GM12892 (cell line): ENCODE measurements at regions not wholly inside any gene's neighbourhood (a gene's known extent, or its start where the extent isn't known, plus 50 kb on each side); places are given as distances from the start of the nearest gene placed in this dataset.
"Not testable (repeated sequence)": the region's sequence is repeated elsewhere in the genome, so short reads cannot be mapped to it uniquely, and the experiment has no call there.

ENCODE experiments used
- DNase-seq: peaks from one replicate; pipeline ENCODE4 v3.0.0; 2011; ENCODE audit not compliant: insufficient read length
- FAIRE-seq: peaks from 2 replicates; lab custom pipeline; 2011; peaks lifted over from hg19 to GRCh38; lab: Jason Lieb, UNC

DNA sequence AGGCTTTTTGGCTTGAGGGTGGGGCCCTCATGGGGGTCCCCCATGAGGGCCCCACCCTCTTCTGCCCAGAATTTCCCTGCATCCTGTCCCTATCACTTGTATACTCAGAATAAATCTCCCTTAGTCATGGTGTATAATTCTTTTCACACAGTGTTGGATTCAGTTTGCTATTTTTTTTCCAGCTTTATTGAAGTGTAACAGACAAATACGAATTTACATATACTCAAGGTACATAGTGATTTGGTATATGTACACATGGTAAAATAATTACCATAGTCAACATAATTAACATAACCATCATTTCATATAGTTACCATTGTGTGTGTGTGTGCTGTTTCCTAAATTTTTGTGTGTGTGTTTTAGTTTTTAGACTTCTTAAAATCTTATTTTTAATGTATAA lies 289.4 kb downstream of the CNTNAP3B start:
- FAIRE-seq, DNase-seq: not testable (repeated sequence)

DNA sequence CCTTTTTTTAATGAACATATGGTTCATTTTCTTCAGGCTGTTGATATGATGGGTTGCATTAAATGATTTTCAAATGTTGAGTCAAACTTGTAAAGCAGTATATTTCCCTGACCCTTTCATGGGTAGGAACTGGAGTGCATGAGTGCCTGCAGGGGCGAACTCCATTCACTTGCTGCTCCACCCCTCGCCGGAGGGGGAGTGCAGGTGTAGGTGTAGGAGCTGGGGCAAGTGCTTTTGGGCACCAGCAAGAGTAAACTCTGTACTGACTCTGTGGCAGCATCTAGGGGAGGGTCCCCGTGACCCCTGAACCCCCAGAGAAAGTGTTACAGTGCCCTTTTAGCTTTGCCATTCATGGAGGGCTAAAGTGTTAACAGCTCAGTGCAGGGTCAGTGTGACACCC lies 290.3 kb downstream of the CNTNAP3B start:
- DNase-seq, FAIRE-seq: not testable (repeated sequence)

DNA sequence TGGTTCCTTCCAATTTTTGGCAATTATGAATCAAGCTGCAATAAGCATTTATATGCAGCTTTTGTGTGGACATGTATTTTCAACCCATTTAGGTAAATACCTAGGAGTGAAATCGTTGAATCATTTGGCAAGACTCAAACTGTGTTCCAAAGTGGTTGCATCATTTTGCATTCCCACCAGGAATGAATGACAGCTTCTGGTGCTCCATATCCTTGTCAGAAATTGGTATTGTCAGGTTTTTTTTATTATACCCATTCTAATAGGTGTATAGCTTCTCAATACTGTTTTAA lies 290.7 kb downstream of the CNTNAP3B start:
- DNase-seq, FAIRE-seq: not testable (repeated sequence)

DNA sequence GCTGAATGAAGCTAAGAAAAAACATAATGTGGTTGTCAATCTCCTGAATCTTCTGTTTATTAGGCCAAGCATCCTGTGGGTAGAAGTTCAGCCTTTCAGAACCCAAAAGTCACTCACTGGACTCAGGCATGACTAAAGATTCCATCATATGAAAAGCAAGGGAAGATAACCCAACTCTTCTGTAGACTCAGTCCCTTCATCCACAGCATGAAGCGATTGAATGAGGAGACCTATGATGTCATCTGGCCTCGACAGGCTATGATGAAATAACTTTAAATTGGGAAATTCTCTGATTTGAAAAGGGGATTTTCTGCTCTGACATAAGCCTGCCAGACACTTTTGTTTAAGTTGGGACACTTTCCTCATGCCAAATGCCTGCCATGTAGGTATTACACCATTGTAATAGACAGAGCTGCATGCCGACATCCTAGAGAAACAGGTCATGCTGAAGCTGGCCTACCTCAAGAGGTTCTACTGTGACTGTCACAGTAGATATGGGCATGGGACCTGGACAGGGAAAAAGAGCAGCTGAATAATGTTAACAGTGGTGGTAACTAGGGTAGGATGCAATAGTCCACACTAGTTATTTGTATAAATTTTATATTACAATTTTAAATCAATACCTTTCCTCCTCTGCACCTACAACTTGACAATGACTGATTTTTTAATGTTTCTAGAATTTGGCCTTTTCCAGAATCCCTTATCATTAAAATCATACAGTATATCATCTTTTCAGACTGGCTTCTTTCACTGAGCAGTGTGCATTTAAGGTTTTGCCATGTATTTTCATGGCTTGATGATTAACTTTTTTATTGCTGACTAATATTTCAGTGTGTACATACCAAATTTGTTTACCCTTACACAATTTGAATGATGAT lies 291.3 kb downstream of the CNTNAP3B start:
- not testable (repeated sequence) for FAIRE-seq, DNase-seq

DNA sequence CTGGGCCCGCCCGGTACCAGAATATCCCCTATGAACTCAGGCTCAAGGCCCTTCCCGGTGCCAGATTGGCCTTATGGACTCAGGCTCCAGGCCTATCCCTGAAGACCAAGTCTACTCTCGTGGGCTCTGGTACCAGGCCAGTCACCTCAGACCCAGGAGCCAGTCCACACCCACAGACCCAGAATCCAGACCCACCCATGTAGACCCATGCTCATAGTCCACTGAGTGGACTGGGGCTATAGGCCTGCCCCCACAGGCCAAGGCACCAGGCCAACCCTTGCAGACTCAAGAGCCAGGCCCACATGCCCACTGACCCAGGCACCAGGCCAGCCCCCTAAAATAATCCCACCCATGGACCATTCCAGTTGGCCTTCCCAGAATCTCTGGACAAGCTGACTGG lies 296.1 kb downstream of the CNTNAP3B start:
- not testable (repeated sequence) for DNase-seq, FAIRE-seq

DNA sequence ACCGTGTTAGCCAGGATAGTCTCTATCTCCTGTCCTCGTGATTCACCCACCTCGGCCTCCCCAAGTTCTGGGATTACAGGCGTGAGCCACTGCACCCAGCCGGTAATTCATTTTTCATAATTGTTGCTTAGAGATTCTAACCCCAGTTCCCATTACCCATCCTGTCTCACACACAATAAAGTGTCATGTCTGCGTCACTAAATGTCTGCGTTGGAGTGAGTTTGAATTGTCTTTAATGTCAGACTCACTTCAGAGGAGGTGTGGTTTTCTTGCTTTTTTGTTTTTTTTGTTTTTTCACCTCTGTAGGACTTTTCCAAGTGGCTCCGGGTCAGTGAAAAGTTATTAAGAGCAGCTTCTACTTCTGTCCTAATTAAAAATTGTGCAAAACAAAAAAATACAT lies 304.5 kb downstream of the CNTNAP3B start:
- not testable (repeated sequence) for FAIRE-seq, DNase-seq

DNA sequence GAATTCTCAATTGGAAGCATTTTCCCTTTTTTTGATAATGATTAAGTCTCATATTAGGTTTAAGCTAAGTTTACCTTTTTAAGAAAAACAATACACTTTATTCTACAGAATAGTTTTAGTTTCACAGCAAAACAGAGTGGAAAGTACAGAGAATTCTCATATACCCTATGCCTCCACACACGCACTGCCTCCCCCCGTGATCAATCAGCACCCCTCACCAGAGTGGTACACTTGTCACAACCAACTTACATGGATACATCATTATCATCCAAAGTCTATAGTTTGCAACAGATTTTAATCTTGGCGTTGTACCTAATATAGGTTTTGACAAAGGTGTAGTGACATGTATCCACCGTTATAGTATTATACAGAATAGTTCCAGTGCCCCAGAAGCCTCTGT lies 326.5 kb downstream of the CNTNAP3B start:
- not testable (repeated sequence) for FAIRE-seq

DNA sequence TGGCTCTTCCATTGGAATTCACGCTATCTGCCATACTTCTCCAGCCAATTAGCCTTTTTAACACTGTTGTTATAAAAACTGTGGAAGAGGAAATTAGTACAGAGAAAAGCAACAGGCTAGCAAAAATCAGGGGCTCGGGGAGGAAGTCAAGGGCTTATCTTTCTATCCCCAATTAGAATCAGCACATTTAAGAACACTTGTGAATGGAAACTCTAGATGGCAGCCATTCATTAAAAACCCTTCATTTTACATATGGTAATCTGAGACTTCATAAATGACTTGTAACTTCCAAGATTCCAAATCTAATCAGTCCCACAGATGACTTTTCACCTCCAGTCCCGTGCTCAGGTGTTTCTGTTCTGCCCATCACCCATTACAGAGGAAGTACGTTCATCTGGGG lies 330.5 kb downstream of the CNTNAP3B start:
- not testable (repeated sequence) for FAIRE-seq, DNase-seq

More for the DNA sequence above, 326.5 kb downstream of the CNTNAP3B start:
- not testable (repeated sequence) for DNase-seq

DNA sequence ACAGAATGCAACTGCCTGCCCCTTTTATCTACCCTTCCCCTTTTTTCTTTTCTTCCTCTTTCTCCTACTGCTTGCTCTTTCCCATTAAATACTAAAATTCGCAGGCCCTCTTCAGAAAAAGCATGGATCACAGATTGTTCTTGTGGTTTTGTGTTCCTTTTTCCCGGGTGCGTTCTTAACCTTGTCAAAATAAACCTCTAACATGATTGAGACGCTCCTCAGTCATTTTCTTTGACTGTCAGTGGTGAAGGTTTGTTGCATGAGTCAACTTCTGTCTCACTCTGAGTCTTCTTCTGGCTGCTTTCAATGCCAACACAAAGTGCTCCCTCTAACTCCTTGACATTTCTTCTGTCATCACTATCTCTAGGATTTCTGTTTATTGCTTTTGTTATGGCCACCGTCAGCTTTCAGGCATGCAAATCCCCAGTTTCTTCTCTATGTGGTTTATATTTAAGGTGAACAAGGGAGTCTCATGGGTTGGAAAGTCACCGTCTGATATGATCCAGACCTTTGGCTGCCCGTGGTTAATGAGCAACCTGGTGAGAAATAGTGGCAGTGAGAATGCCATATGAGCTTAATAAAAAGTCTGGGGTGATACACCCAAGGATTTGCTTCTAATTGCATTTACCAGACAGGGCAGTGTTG lies 338.4 kb downstream of the CNTNAP3B start:
- FAIRE-seq, DNase-seq: not testable (repeated sequence)

DNA sequence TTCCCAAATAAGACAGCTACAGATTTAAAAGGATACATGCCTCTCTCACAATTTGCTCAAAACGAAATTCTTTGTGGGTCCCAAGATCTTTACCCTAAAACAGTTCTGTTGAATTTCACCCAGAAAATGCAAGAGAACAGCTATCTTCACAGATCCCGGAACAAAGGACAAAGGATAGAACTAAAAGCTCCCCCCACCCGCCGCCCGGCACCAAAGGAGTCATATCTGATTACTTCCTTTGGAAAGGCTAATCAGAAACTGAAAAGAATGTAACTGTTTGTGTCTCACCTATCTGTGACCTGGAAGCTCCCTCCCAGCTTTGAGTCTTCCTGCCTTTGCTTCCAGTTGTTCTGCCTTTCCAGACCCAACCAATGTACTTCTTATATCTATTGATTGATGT lies 339.2 kb downstream of the CNTNAP3B start:
- FAIRE-seq, DNase-seq: not testable (repeated sequence)

DNA sequence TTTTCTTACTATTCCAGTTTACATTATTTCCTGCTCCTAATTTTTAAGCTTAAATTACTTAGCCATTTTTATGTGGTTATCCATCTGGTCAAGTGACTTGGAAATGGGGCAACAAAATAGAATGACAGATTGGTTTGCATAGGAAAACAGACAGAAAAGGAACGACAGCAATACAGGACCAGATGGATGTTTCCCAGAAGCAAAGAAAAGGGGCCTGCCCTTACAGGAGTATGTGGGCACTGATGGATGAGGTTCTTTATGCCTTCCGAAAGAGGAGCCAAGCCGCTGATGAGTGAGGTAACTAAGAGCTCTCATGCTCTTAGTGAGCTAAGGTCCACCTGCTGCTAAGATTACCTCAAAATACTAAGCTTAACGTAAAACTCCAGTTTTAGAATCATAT lies 339.8 kb downstream of the CNTNAP3B start:
- DNase-seq = not testable (repeated sequence)

DNA sequence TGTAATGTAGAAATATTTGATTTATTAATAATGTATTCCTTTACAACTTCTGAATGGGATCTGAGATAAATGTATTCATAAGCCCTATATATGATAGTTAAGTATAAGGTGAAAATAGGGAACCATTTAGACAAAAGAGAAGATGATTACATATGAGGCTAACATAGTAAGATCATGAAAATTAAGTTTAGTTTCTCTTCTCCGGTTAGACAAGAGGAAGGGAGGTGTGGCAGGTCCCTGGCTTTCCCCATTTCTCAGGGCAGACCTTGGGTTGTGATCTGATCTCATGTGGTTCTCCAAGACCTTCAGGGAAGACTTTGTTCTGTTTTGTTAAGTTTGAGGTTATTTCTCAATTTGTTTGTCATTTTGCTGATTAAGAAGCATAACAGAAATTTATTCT lies 341.3 kb downstream of the CNTNAP3B start:
- not testable (repeated sequence) for DNase-seq, FAIRE-seq

More for the DNA sequence above, 339.8 kb downstream of the CNTNAP3B start:
- FAIRE-seq = not testable (repeated sequence)

DNA sequence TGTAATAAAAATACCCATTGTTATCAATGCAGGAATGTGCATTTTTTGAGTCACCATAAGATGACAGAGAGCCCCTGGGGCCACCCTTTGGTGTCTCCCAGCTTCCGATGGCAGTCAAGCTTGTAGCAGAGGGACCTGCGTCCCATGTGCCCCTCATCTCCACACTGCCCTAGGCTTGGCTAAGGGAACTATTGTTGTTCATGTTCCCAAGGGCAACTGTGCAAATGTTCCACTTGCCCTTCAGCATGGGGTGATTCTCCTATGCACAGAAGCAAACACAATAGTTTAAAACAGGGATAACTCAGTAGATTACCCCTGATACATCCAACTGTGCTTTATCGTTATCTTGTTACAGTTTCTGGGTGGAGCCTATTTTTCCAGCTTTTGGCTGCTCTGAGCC lies 342.0 kb downstream of the CNTNAP3B start:
- FAIRE-seq, DNase-seq: not testable (repeated sequence)

DNA sequence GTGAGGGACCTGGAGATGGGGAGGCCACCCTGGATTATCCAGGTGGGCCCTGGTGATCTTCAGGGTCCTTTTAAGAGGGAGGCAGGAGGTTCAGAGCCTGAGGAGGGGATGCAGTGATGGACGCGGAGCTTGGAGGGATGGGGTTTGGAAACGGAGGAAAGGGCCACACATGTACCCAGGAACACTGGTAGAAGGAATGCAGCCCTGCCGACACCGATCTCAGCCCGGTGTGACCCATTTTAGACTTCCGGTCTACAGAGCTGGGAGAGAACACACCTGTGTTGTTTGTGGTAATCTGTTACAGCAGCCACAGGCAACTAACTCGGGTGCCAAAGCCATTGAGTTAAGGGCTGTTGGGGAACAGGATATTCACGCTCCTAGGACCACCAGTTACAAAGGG lies 345.2 kb downstream of the CNTNAP3B start:
- DNase-seq, FAIRE-seq: not testable (repeated sequence)

DNA sequence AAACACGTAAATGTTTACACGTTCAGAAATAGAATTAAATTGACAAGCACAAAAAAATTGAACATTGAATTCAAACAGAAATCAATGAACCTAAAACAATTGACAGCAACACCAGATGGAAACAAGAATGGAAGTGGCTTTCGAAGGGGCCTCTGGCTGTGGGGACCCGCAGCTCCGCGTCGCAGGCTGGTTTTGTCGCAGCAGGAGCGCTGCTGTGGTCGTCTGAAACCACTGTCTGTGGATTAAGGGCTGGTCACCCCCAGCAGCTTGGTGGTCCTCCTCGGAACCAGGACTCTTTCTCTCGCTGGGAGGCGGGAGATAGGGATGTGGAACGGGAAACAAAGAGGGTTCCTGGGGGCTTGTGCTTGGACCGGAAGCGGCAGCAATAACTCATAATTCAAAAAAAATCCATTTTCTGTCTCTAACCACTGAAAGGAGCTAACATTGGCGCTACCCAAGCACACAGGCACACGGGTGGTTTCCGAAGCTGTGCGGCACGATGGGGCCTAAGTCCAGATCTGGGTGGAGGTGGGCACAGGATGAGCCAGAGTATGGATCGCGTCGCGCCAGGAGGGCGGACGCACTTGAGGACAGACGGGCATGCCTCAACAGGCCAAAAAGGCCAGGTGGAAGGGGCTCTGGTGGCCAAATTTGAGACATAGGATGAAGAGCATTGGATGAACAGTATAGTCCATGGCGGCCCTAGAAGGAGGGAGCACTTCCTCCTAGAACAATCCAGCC lies 346.0 kb downstream of the CNTNAP3B start:
- not testable (repeated sequence) for DNase-seq, FAIRE-seq

DNA sequence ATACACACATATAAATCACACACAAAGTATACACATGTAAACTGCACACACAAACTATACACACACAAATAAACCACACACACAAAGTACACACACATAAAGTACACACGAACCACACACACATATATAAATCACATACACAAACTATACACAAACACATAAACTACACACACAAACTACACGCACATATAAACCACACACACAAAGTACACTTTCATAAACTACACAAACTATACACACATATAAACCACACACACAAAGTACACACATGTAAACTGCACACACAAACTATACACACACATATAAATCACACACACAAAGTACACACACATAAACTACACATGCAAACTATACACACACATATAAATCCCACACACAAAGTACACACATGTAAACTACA lies 347.3 kb downstream of the CNTNAP3B start:
- not testable (repeated sequence) for DNase-seq, FAIRE-seq

DNA sequence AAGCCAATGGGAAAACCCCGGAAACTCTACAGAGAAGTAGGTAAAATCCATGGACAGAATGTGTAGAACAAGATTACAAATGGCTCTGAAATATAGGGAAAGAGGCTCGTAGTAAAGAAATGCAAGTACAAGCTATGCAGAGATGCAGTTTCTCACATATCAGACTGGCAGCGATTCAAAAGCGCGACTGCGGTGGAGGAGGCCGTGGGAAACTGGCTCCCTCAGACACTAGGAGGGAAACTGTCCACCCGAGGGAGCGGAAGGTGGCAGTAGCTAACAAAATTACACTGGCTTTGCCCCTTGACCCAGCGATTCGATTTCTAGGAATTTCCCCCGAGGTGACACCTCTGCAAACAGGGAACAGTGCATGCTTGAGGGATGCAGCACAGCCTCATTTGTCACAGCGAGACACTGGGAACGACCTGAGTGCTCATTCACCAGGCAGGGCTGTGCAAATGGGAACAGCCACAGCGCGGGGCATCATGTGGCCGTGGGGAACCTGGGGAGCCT lies 349.3 kb downstream of the CNTNAP3B start:
- not testable (repeated sequence) for FAIRE-seq, DNase-seq

DNA sequence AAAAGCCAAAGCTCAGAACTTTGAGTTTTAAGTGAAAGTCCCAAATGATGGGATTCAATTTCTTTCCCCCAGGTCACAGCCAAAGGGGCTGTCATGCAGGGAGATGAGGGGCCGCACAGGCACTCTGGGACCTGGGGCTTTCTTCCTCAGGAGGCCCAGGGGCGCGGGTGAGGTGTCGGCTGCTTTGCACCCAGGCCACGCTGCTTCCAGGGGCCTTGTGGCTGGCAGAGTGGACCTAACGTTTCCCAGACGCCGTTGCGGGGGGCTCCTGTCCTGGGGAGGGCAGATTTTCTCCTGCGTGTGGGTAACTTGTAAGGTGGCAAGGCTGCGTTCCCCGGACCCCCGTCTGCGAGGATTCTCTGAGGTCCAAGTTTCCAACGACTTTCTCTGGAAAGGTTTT lies 350.0 kb downstream of the CNTNAP3B start:
- FAIRE-seq, DNase-seq: not testable (repeated sequence)

DNA sequence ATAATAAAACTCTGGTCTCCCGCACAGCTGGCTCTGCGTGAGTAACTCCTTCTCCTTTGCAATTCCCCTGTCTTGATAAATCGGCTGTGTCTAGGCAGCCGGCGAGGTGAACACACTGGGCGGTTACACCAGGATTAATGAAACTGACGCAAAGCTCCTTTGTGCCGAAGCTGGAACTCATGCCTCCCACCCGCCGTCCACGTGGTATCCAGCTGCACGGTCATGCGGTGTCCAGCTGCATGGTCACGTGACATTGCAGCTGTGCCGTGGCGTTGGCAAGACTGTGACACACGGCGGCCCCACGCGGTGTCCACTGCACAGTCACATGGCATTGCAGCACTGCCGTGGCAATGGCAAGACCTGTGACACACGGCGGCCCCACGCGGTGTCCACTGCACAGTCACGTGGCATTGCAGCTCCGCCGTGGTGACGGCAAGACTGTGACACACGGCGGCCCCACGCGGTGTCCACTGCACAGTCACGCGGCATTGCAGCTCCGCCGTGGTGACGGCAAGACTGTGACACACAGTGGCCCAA lies 350.6 kb downstream of the CNTNAP3B start:
- not testable (repeated sequence) for FAIRE-seq, DNase-seq

DNA sequence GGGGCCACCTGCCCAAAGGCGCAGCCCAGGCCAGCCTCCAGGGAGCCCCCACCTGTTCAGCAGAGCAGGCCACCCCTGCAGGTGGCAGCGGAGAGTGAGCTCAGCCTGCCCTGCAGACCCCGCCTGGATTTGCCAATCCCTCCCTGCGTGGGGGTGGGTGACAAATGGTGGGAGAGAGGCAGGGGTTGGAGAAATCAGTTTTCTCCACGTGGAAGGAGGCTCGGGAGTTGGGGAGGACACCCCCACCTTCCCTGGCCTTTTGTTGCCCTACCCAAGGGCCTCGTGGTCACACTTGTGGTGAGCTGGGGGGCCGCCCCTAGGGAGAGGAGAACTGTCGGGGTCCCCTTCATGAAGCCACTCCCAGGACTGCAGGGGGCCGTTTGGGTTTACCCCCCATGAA lies 351.7 kb downstream of the CNTNAP3B start:
- not testable (repeated sequence) for DNase-seq, FAIRE-seq
